H1 (cell line): ENCODE measurements at regions not wholly inside any gene's neighbourhood (a gene's known extent, or its start where the extent isn't known, plus 50 kb on each side); places are given as distances from the start of the nearest gene placed in this dataset.

Source experiments
- CTCF ChIA-PET: fragments of 300-600 bp; sonication (Branson Sonifier 250); formaldehyde crosslinking; loops from one replicate; lab custom pipeline; 2021; ENCODE audit not compliant: partially characterized antibody; lab: Charles Lee
- POLR2A ChIA-PET: fragments of 300-600 bp; sonication (Branson Sonifier 250); formaldehyde crosslinking; loops from one replicate; lab custom pipeline; 2021; ENCODE audit warnings: inconsistent platforms; ENCODE audit not compliant: partially characterized antibody; lab: Charles Lee
- DNase-seq, 2 experiments: peaks; one replicate each; pipeline versions ENCODE4 v3.0.0 to v3.0.0-alpha.2; 2010 to 2022; ENCODE audit warnings: low spot score in 2 of 2, low read depth in 1 of 2, mixed read lengths in 1 of 2
- FAIRE-seq: peaks from 2 replicates; lab custom pipeline; 2011; peaks lifted over from hg19 to GRCh38; lab: Jason Lieb, UNC
- H2AFZ ChIP-seq: 2 replicates; pipeline ENCODE4 v1.8.1; 2012; ENCODE audit warnings: low read length, inconsistent platforms
- H2AK5ac ChIP-seq: 2 replicates; pipeline ENCODE4 v1.6.1; 2013; ENCODE audit warnings: low read depth, low read length
- H2BK120ac ChIP-seq: replicated peaks from 2 replicates; pipeline ENCODE3; 2013; ENCODE audit warnings: low read depth, low read length, inconsistent platforms
- H2BK12ac ChIP-seq: 2 replicates; pipeline ENCODE4 v1.6.1; 2013; ENCODE audit warnings: low read depth, low read length
- H2BK15ac ChIP-seq: 2 replicates; pipeline ENCODE4 v1.6.1; 2013; ENCODE audit warnings: low read length
- H2BK20ac ChIP-seq: 2 replicates; pipeline ENCODE4 v1.6.1; 2013; ENCODE audit warnings: low read length
- H2BK5ac ChIP-seq: 2 replicates; pipeline ENCODE4 v1.6.1; 2013; ENCODE audit warnings: low read depth, low read length
- H3K14ac ChIP-seq: 2 replicates; pipeline ENCODE4 v1.6.1; 2013; ENCODE audit warnings: inconsistent platforms; ENCODE audit not compliant: insufficient read length
- H3K18ac ChIP-seq: 2 replicates; pipeline ENCODE4 v1.6.1; 2013; ENCODE audit warnings: low read length; ENCODE audit errors: extremely low read depth
- H3K23ac ChIP-seq: 2 replicates; pipeline ENCODE4 v1.6.1; 2013; ENCODE audit warnings: inconsistent platforms; ENCODE audit not compliant: insufficient read length
- H3K23me2 ChIP-seq: 2 replicates; pipeline ENCODE4 v1.6.1; 2013; ENCODE audit warnings: low read depth, low read length
- H3K27ac ChIP-seq: 2 replicates; pipeline ENCODE4 v1.6.1; 2011; ENCODE audit warnings: low read depth, low read length, inconsistent platforms
- H3K27me3 ChIP-seq, 4 experiments: replicated peaks in 1 of 4; 1 replicate in 1 of 4; 2 replicates in 3 of 4; pipeline versions ENCODE4 v1.6.1 to v1.8.1; 2011 to 2013; ENCODE audit warnings: low read length in 3 of 4, mild to moderate bottlenecking in 3 of 4, inconsistent platforms in 2 of 4, mixed read lengths in 2 of 4, moderate library complexity in 1 of 4; ENCODE audit not compliant: control insufficient read depth in 3 of 4, insufficient read depth in 3 of 4; ENCODE audit errors: extremely low read depth in 1 of 4
- H3K36me3 ChIP-seq, 4 experiments: 2 replicates each; pipeline versions ENCODE4 v1.6.1 to v1.8.1; 2011 to 2013; ENCODE audit warnings: mild to moderate bottlenecking in 4 of 4, low read length in 3 of 4, moderate library complexity in 2 of 4, control low read depth in 1 of 4, inconsistent platforms in 1 of 4; ENCODE audit not compliant: insufficient read depth in 4 of 4, control insufficient read depth in 2 of 4
- H3K4ac ChIP-seq: replicated peaks from 2 replicates; pipeline ENCODE3; 2013; ENCODE audit warnings: low read length, low read depth, mixed read lengths, inconsistent platforms; ENCODE audit not compliant: insufficient read length
- H3K4me1 ChIP-seq, 4 experiments: replicated peaks in 1 of 4; 1 replicate in 1 of 4; 2 replicates in 3 of 4; pipeline versions ENCODE4 v1.6.1 to v1.8.1; 2011 to 2013; ENCODE audit warnings: low read length in 3 of 4, inconsistent platforms in 2 of 4, mixed read lengths in 1 of 4; ENCODE audit not compliant: insufficient read depth in 4 of 4, control insufficient read depth in 3 of 4
- H3K4me2 ChIP-seq, 2 experiments: 2 replicates each; pipeline versions ENCODE4 v1.6.1 to v1.8.1; 2011 to 2013; ENCODE audit warnings: low read depth in 2 of 2, low read length in 2 of 2, control low read depth in 1 of 2, inconsistent platforms in 1 of 2, mild to moderate bottlenecking in 1 of 2; ENCODE audit not compliant: insufficient read depth in 1 of 2
- H3K4me3 ChIP-seq, 4 experiments: fragments of 200-600, 300-600 bp in 1 of 4; sonication (generic), shearing (Covaris generic), sonication (Bioruptor Twin) in 1 of 4; 2 replicates each; pipeline versions ENCODE4 v1.5.1 to v1.8.1; 2011 to 2016; ENCODE audit warnings: low read length in 4 of 4, low read depth in 3 of 4, control low read depth in 2 of 4, inconsistent platforms in 2 of 4, mild to moderate bottlenecking in 2 of 4, mixed read lengths in 1 of 4, moderate library complexity in 1 of 4; ENCODE audit not compliant: insufficient read depth in 2 of 4; ENCODE audit errors: extremely low read depth in 1 of 4
- H3K56ac ChIP-seq: replicated peaks from 2 replicates; pipeline ENCODE3; 2013; ENCODE audit warnings: low read depth, mild to moderate bottlenecking, mixed read lengths, low read length, inconsistent platforms; ENCODE audit not compliant: insufficient read length
- H3K79me1 ChIP-seq: 2 replicates; pipeline ENCODE4 v1.6.1; 2013; ENCODE audit warnings: low read depth, low read length, control low read depth
- H3K79me2 ChIP-seq, 2 experiments: 2 replicates each; pipeline versions ENCODE4 v1.6.1 to v1.8.1; 2012 to 2013; ENCODE audit warnings: low read length in 2 of 2, mild to moderate bottlenecking in 2 of 2, inconsistent platforms in 1 of 2; ENCODE audit not compliant: insufficient read depth in 2 of 2, control insufficient read depth in 1 of 2
- H3K9ac ChIP-seq, 4 experiments: replicated peaks in 1 of 4; 1 replicate in 1 of 4; 2 replicates in 3 of 4; pipeline versions ENCODE4 v1.6.1 to v1.8.1; 2011 to 2013; ENCODE audit warnings: low read depth in 3 of 4, low read length in 3 of 4, control low read depth in 2 of 4, mild to moderate bottlenecking in 2 of 4, moderate library complexity in 2 of 4, inconsistent platforms in 1 of 4; ENCODE audit errors: extremely low read depth in 1 of 4
- H3K9me3 ChIP-seq, 2 experiments: 2 replicates each; pipeline versions ENCODE4 v1.6.1 to v1.8.1; 2012 to 2013; ENCODE audit warnings: mild to moderate bottlenecking in 2 of 2, moderate library complexity in 2 of 2, control low read depth in 1 of 2, inconsistent platforms in 1 of 2, low read depth in 1 of 2, low read length in 1 of 2, mixed read lengths in 1 of 2; ENCODE audit not compliant: insufficient read depth in 2 of 2
- H4K20me1 ChIP-seq, 2 experiments: replicated peaks in 1 of 2; 2 replicates each; pipeline versions ENCODE3 to v1.8.1; 2011 to 2013; ENCODE audit warnings: inconsistent platforms in 2 of 2, low read length in 2 of 2, mild to moderate bottlenecking in 1 of 2; ENCODE audit not compliant: insufficient read depth in 2 of 2, control insufficient read depth in 1 of 2
- H4K5ac ChIP-seq: 2 replicates; pipeline ENCODE4 v1.6.1; 2013; ENCODE audit warnings: low read length, low read depth, mixed read lengths, inconsistent platforms; ENCODE audit not compliant: insufficient read length
- H4K8ac ChIP-seq: 2 replicates; pipeline ENCODE4 v1.8.0; 2013; ENCODE audit warnings: mild to moderate bottlenecking, moderate library complexity, low read length, inconsistent platforms; ENCODE audit not compliant: insufficient read depth; ENCODE audit errors: extremely low read depth
- H4K91ac ChIP-seq: replicated peaks from 2 replicates; pipeline ENCODE3; 2013; ENCODE audit warnings: low read length, mixed read lengths, inconsistent platforms; ENCODE audit not compliant: insufficient read length
- CEBPB ChIP-seq: IDR thresholded peaks from 2 replicates; pipeline ENCODE4 v1.6.1; 2012; ENCODE audit warnings: low read depth, low read length
- CTBP2 ChIP-seq: IDR thresholded peaks from 2 replicates; pipeline ENCODE4 v1.7.0; 2011; ENCODE audit warnings: borderline replicate concordance, mild to moderate bottlenecking, moderate library complexity, mixed read lengths, low read length; ENCODE audit not compliant: insufficient read depth, insufficient read length
- FOSL1 ChIP-seq: IDR thresholded peaks from 2 replicates; pipeline ENCODE4 v1.6.1; 2011; ENCODE audit warnings: mild to moderate bottlenecking, low read depth, low read length, moderate library complexity; ENCODE audit not compliant: insufficient read depth
- JUN ChIP-seq: IDR thresholded peaks from 2 replicates; pipeline ENCODE4 v1.6.1; 2011; ENCODE audit warnings: low read depth, mild to moderate bottlenecking, improper control_type of control experiment, low read length
- SRF ChIP-seq: IDR thresholded peaks from 2 replicates; pipeline ENCODE4 v1.6.1; 2011; ENCODE audit warnings: mild to moderate bottlenecking, low read depth, low read length, moderate library complexity
- YY1 ChIP-seq: IDR thresholded peaks from 2 replicates; pipeline ENCODE4 v1.6.1; 2011; ENCODE audit warnings: low read depth, mild to moderate bottlenecking, low read length
- WGBS, 2 experiments: shearing (Covaris generic) in 1 of 2; methylation state at CpG; one replicate each; pipeline versions ENCODE4 v1.1.6 to v1.1.7; 2013 to 2015; ENCODE audit warnings: low lambda C conversion rate in 2 of 2, mixed read lengths in 2 of 2, inconsistent platforms in 1 of 2, low coverage in 1 of 2, missing lambda C conversion rate in 1 of 2; ENCODE audit not compliant: insufficient replicate concordance in 2 of 2, insufficient coverage in 1 of 2, insufficient read length in 1 of 2; ENCODE audit errors: extremely low coverage in 1 of 2, missing lambda C conversion rate in 1 of 2; 5-methylcytosine and 5-hydroxymethylcytosine counted together

DNA sequence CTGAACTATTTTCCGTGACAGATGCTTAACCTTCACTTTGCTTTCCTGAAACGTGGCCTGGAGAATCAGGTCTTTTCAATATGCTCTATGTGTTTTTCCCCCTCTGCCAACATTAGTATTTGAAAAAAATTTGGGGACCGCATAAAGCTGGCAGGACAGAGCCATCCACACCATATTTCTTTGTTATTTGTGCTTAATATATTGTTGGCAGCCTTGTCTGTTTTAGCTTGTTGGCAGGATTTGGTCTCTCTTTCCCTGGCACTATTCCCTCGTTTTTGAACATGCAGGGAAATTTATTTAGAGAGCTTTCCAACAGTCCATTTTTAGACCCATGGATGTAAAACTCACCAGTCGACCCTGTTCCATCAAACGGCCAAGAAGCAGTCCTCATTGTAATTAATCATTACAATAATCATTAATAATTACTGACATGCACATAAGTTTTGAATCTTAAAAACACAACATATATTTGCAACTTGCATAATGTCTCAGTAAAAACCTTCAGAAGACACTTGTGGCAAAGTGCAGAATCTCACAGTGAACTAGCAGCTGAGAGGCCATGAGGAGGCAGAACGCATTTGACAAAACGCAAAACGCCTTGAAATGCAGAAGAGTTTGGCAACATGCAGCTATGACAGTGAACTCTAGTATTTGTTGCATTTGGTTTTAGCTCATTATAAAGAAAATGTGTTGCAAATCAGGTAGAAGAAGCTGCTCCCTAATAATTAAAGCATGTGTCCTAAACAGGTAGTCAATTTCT is 514.2 kb downstream of the C6orf118 start:
- no peak overlapping the region for H3K23ac ChIP-seq

More for the DNA sequence above, 514.2 kb downstream of the C6orf118 start:
- H3K9me3 ChIP-seq: no peaks in the 10 kb centered on the region
- no peak for TF ChIP-seq FOSL1
- TF ChIP-seq SRF: no peak
- TF ChIP-seq JUN: no peak
- no peak for TF ChIP-seq YY1
- no peak for TF ChIP-seq CEBPB
- no peak for TF ChIP-seq CTBP2
- no peak overlapping the region for H2BK15ac ChIP-seq
- no peak overlapping the region for H2BK5ac ChIP-seq
- H4K8ac ChIP-seq: no peak overlapping the region
- no peaks in the 10 kb centered on the region for H3K23me2 ChIP-seq
- no peaks in the 10 kb centered on the region for H4K20me1 ChIP-seq
- H3K56ac ChIP-seq: no peak overlapping the region
- FAIRE-seq: no peak
- H3K4me3 ChIP-seq: no peak overlapping the region
- ChIA-PET CTCF (interaction anchor here (1.0 kb wide), 1 partner anchor 103 kb away, joined by 4 read pairs; no protein-coding TSS in a partner anchor), POLR2A (no interaction called here)
- H3K4me2 ChIP-seq: no peak overlapping the region
- no peaks in the 10 kb centered on the region for H3K4me1 ChIP-seq
- no peaks in the 10 kb centered on the region for H3K79me1 ChIP-seq
- no peak overlapping the region for H2AK5ac ChIP-seq
- DNase-seq: no peak
- H3K4ac ChIP-seq: no peak overlapping the region
- no peak overlapping the region for H2BK120ac ChIP-seq
- no peaks in the 10 kb centered on the region for H3K36me3 ChIP-seq
- no peak overlapping the region for H2BK20ac ChIP-seq
- no peaks in the 10 kb centered on the region for H3K27me3 ChIP-seq
- WGBS, 2 experiments: 93% methylated on average over 9 of the region's 9 CpGs; no CpG with 5 or more reads in 1 of the 2 experiments
- H4K5ac ChIP-seq: no peak overlapping the region
- H2BK12ac ChIP-seq: no peak overlapping the region
- no peak overlapping the region for H3K14ac ChIP-seq
- H4K91ac ChIP-seq: no peak overlapping the region
- H3K27ac ChIP-seq: no peak overlapping the region
- H3K79me2 ChIP-seq: no peaks in the 10 kb centered on the region
- no peak overlapping the region for H3K9ac ChIP-seq
- no peak overlapping the region for H3K18ac ChIP-seq
- H2AFZ ChIP-seq: no peak overlapping the region
